ENCODE measurements at regions not wholly inside any gene's neighbourhood (a gene's known extent, or its start where the extent isn't known, plus 50 kb on each side); places are given as distances from the start of the nearest gene placed in this dataset.

DNA sequence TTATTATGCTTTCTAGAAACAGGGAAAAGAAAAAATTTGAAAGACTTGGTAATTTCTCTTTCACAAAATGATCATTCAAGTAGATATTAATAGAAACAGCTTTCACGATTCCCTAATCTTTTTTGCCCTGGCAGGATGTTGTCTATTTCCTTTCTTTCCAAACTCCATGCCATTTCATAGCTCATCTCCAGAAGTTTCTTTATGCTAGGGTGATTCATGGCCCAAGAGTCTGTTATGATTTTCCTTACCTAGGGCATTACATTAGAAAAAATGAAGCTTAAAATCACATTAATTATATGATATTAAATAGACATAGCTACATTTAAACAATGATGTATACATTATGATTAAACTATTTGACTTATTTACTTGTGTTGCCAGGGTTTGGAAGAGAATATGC, 762.1 kb downstream of the LTN1 start:
- Histone ChIP-seq H3K4me2 (ENCODE audit: low read depth, low read length, poor library complexity, severe bottlenecking) (no peak overlapping the region), H3K4me1 (ENCODE audit: insufficient read depth, low read length, poor library complexity, severe bottlenecking) (no peaks in the 10 kb centered on the region), H3K9ac (ENCODE audit: low read depth, low read length, poor library complexity, severe bottlenecking) (no peak overlapping the region)

DNA sequence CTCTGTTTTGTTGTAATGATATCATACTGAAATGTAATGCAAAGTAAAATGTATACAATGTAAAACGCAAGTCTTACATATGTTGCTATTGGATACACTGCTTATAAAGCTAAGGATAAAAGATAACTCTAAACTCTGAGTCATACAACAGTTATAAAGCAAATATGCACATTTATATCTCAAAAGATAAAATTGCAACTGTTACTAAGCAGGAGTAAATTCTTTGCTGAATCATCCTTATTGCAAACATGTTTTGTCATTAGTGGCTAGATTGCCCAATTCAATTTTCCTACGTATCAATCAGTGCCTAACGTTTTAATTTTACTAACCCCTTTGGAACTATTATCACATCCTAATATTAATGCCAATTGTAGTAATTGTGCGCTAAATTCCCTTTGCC, 762.9 kb downstream of the LTN1 start:
- Histone ChIP-seq H3K4me1 (ENCODE audit: insufficient read depth, low read length, poor library complexity, severe bottlenecking) (no peaks in the 10 kb centered on the region), H3K4me3 (ENCODE audit: low read length, poor library complexity, severe bottlenecking) (no peak overlapping the region), H3K36me3 (ENCODE audit: insufficient read depth, low read length) (no peaks in the 10 kb centered on the region), H4K20me1 (ENCODE audit: insufficient read depth, low read length, poor library complexity, severe bottlenecking) (no peaks in the 10 kb centered on the region), H3K79me2 (ENCODE audit: insufficient read depth, low read length) (no peaks in the 10 kb centered on the region), H3K27me3 (ENCODE audit: insufficient read depth, low read length, poor library complexity, severe bottlenecking) (no peaks in the 10 kb centered on the region), H3F3A (ENCODE audit: low read depth) (no peaks in the 10 kb centered on the region), H3K9me2 (replicated peaks; ENCODE audit: low read depth, low read length) (no peaks in the 10 kb centered on the region), H3K9me3 (ENCODE audit: insufficient read depth, low read depth, low read length) (no peaks in the 10 kb centered on the region), H3K9ac (ENCODE audit: low read depth, low read length, poor library complexity, severe bottlenecking) (no peak overlapping the region), H2AFZ (ENCODE audit: low read length) (no peak overlapping the region), H3K4me2 (ENCODE audit: low read depth, low read length, poor library complexity, severe bottlenecking) (no peak overlapping the region)
- TF ChIP-seq EZH2phosphoT487 (IDR thresholded peaks at IDR 0.05; ENCODE audit: borderline replicate concordance): no peak
- TF ChIP-seq, protein P1, sequence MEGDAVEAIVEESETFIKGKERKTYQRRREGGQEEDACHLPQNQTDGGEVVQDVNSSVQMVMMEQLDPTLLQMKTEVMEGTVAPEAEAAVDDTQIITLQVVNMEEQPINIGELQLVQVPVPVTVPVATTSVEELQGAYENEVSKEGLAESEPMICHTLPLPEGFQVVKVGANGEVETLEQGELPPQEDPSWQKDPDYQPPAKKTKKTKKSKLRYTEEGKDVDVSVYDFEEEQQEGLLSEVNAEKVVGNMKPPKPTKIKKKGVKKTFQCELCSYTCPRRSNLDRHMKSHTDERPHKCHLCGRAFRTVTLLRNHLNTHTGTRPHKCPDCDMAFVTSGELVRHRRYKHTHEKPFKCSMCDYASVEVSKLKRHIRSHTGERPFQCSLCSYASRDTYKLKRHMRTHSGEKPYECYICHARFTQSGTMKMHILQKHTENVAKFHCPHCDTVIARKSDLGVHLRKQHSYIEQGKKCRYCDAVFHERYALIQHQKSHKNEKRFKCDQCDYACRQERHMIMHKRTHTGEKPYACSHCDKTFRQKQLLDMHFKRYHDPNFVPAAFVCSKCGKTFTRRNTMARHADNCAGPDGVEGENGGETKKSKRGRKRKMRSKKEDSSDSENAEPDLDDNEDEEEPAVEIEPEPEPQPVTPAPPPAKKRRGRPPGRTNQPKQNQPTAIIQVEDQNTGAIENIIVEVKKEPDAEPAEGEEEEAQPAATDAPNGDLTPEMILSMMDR (conservative IDR thresholded peaks at IDR 0.05; ENCODE audit: low read length): no peak

More for the DNA sequence above, 762.1 kb downstream of the LTN1 start:
- H3K9me2 ChIP-seq (replicated peaks; ENCODE audit: low read depth, low read length): no peaks in the 10 kb centered on the region
- TF ChIP-seq, protein P1 (conservative IDR thresholded peaks at IDR 0.05; ENCODE audit: low read length): no peak
- TF ChIP-seq EZH2phosphoT487 (IDR thresholded peaks at IDR 0.05; ENCODE audit: borderline replicate concordance): no peak
- H3K9me3 ChIP-seq (ENCODE audit: insufficient read depth, low read depth, low read length): no peaks in the 10 kb centered on the region
- H3K36me3 ChIP-seq (ENCODE audit: insufficient read depth, low read length): no peaks in the 10 kb centered on the region
- no peaks in the 10 kb centered on the region for H3K27me3 ChIP-seq (ENCODE audit: insufficient read depth, low read length, poor library complexity, severe bottlenecking)
- no peak overlapping the region for H2AFZ ChIP-seq (ENCODE audit: low read length)
- no peak overlapping the region for H3K4me3 ChIP-seq (ENCODE audit: low read length, poor library complexity, severe bottlenecking)
- H3K79me2 ChIP-seq (ENCODE audit: insufficient read depth, low read length): no peaks in the 10 kb centered on the region
- no peaks in the 10 kb centered on the region for H4K20me1 ChIP-seq (ENCODE audit: insufficient read depth, low read length, poor library complexity, severe bottlenecking)
- H3F3A ChIP-seq (ENCODE audit: low read depth): no peaks in the 10 kb centered on the region

DNA sequence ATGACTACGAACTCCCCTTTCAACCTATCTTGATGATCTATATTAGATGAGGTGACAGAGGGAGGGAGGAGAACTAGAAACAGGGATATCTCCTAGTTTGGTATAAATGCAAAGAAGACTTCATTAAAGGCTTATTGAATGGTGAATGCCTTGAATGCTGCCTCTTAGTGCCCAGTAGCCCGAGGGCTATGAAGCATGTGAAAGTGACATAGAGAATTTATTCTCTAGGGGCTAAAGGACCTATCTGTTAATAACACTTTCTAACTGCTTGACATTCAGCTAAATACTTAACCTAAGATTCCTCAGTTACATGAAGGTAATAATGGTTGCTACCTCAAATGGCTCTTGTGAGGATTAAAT, 764.1 kb downstream of the LTN1 start:
- Histone ChIP-seq H3F3A (ENCODE audit: low read depth) (no peaks in the 10 kb centered on the region), H3K27me3 (ENCODE audit: insufficient read depth, low read length, poor library complexity, severe bottlenecking) (no peaks in the 10 kb centered on the region), H3K79me2 (ENCODE audit: insufficient read depth, low read length) (no peaks in the 10 kb centered on the region), H4K20me1 (ENCODE audit: insufficient read depth, low read length, poor library complexity, severe bottlenecking) (no peaks in the 10 kb centered on the region), H3K9me2 (replicated peaks; ENCODE audit: low read depth, low read length) (no peaks in the 10 kb centered on the region), H2AFZ (ENCODE audit: low read length) (no peak overlapping the region), H3K4me2 (ENCODE audit: low read depth, low read length, poor library complexity, severe bottlenecking) (no peak overlapping the region), H3K9me3 (ENCODE audit: insufficient read depth, low read depth, low read length) (no peaks in the 10 kb centered on the region; the same call in 1 of the 2 replicates), H3K9ac (ENCODE audit: low read depth, low read length, poor library complexity, severe bottlenecking) (no peak overlapping the region), H3K4me3 (ENCODE audit: low read length, poor library complexity, severe bottlenecking) (no peak overlapping the region), H3K36me3 (ENCODE audit: insufficient read depth, low read length) (no peaks in the 10 kb centered on the region), H3K4me1 (ENCODE audit: insufficient read depth, low read length, poor library complexity, severe bottlenecking) (no peaks in the 10 kb centered on the region)
- TF ChIP-seq EZH2phosphoT487 (IDR thresholded peaks at IDR 0.05; ENCODE audit: borderline replicate concordance): no peak
- TF ChIP-seq, protein P1 (conservative IDR thresholded peaks at IDR 0.05; ENCODE audit: low read length): no peak

All from Loucy (cell line).